ENCODE measurements at regions not wholly inside any gene's neighbourhood (a gene's known extent, or its start where the extent isn't known, plus 50 kb on each side); places are given as distances from the start of the nearest gene placed in this dataset.

GRCh38 chr6:105985816-105986632 is 100.1 kb upstream of the PRDM1 start:
- Mint-ChIP-seq H3K27me3 (peaks cover 33% of the 10 kb centered on the region), H3K27ac (peak overlapping the region; percentile 95), H3K4me1 (ENCODE audit: low read depth) (peaks cover 82% of the 10 kb centered on the region), H3K4me3 (peak overlapping the region; percentile 71), H3K9me3 (no peaks in the 10 kb centered on the region), H3K36me3 (ENCODE audit: low read depth) (peaks cover 10% of the 10 kb centered on the region)
- intact Hi-C loops (cut with micrococcal nuclease), result no loop called here

- intact Hi-C loops (cut with micrococcal nuclease), result no loop called here
- Mint-ChIP-seq H3K9me3 (no peaks in the 10 kb centered on the region), H3K4me3 (peak overlapping the region; percentile 71), H3K27ac (peak overlapping the region; percentile 95), H3K36me3 (ENCODE audit: low read depth) (peaks cover 16% of the 10 kb centered on the region), H3K27me3 (peaks cover 34% of the 10 kb centered on the region), H3K4me1 (ENCODE audit: low read depth) (peaks cover 83% of the 10 kb centered on the region)
These were observed 100.9 kb upstream of the PRDM1 start for GRCh38 chr6:105985098-105985815.

GRCh38 chr6:105983763-105984162 is 102.4 kb upstream of the PRDM1 start:
- no peaks in the 10 kb centered on the region for H3K9me3 Mint-ChIP-seq
- peaks cover 78% of the 10 kb centered on the region for H3K4me1 Mint-ChIP-seq (ENCODE audit: low read depth)
- H3K4me3 Mint-ChIP-seq, result no peak overlapping the region
- peak overlapping the region; percentile 95 for H3K27ac Mint-ChIP-seq
- intact Hi-C loops (cut with micrococcal nuclease), result loop anchor here (1.0 kb wide), 2 partner anchors 11 to 111 kb away; no protein-coding TSS in a partner anchor
- peaks cover 16% of the 10 kb centered on the region for H3K36me3 Mint-ChIP-seq (ENCODE audit: low read depth)
- peaks cover 30% of the 10 kb centered on the region for H3K27me3 Mint-ChIP-seq

- Mint-ChIP-seq H3K9me3 (no peaks in the 10 kb centered on the region), H3K4me1 (ENCODE audit: low read depth) (peaks cover 84% of the 10 kb centered on the region), H3K4me3 (peak overlapping the region; percentile 34), H3K27me3 (peaks cover 28% of the 10 kb centered on the region), H3K27ac (peak overlapping the region; percentile 95), H3K36me3 (ENCODE audit: low read depth) (peaks cover 16% of the 10 kb centered on the region)
- intact Hi-C loops (cut with micrococcal nuclease), result loop anchor here (1.0 kb wide), 2 partner anchors 11 to 111 kb away; no protein-coding TSS in a partner anchor
These were observed 103.2 kb upstream of the PRDM1 start for GRCh38 chr6:105982761-105983540.

- no peaks in the 10 kb centered on the region for H3K9me3 Mint-ChIP-seq
- peak overlapping the region; percentile 95 for H3K27ac Mint-ChIP-seq
- H3K4me1 Mint-ChIP-seq (ENCODE audit: low read depth), result peaks cover 76% of the 10 kb centered on the region
- intact Hi-C loops (cut with micrococcal nuclease), result no loop called here
- H3K4me3 Mint-ChIP-seq, result peak overlapping the region; percentile 79
- peaks cover 16% of the 10 kb centered on the region for H3K36me3 Mint-ChIP-seq (ENCODE audit: low read depth)
- H3K27me3 Mint-ChIP-seq, result peaks cover 22% of the 10 kb centered on the region
These were observed 104.2 kb upstream of the PRDM1 start for GRCh38 chr6:105981888-105982358.

- H3K27ac Mint-ChIP-seq, result peak overlapping the region; percentile 95
- peaks cover 70% of the 10 kb centered on the region for H3K4me1 Mint-ChIP-seq (ENCODE audit: low read depth)
- H3K36me3 Mint-ChIP-seq (ENCODE audit: low read depth), result peaks cover 16% of the 10 kb centered on the region
- peak overlapping the region; percentile 79 for H3K4me3 Mint-ChIP-seq
- no peaks in the 10 kb centered on the region for H3K9me3 Mint-ChIP-seq
- intact Hi-C loops (cut with micrococcal nuclease), result no loop called here
- H3K27me3 Mint-ChIP-seq, result peaks cover 17% of the 10 kb centered on the region
These were observed 104.9 kb upstream of the PRDM1 start for GRCh38 chr6:105981002-105981887.

GRCh38 chr6:105978974-105979373 is 107.2 kb upstream of the PRDM1 start:
- H3K27ac Mint-ChIP-seq, result peak overlapping the region; percentile 68
- H3K36me3 Mint-ChIP-seq (ENCODE audit: low read depth), result peaks cover 10% of the 10 kb centered on the region
- peaks cover 49% of the 10 kb centered on the region for H3K4me1 Mint-ChIP-seq (ENCODE audit: low read depth)
- H3K27me3 Mint-ChIP-seq, result peaks cover 12% of the 10 kb centered on the region
- intact Hi-C loops (cut with micrococcal nuclease), result loop anchor here (1.0 kb wide), 1 partner anchor 99 kb away; no protein-coding TSS in a partner anchor
- no peak overlapping the region for H3K4me3 Mint-ChIP-seq
- H3K9me3 Mint-ChIP-seq, result no peaks in the 10 kb centered on the region

- intact Hi-C loops (cut with micrococcal nuclease), result no loop called here
- Mint-ChIP-seq H3K27me3 (peaks cover 12% of the 10 kb centered on the region), H3K4me3 (no peak overlapping the region)
These were observed 108.1 kb upstream of the PRDM1 start for GRCh38 chr6:105977934-105978504.

GRCh38 chr6:105974986-105975385 is 111.2 kb upstream of the PRDM1 start:
- no peak overlapping the region for H3K27ac Mint-ChIP-seq
- H3K9me3 Mint-ChIP-seq, result peaks cover 30% of the 10 kb centered on the region
- H3K36me3 Mint-ChIP-seq (ENCODE audit: low read depth), result peaks cover 19% of the 10 kb centered on the region
- H3K27me3 Mint-ChIP-seq, result peaks cover 2% of the 10 kb centered on the region
- H3K4me3 Mint-ChIP-seq, result no peak overlapping the region
- peaks cover 13% of the 10 kb centered on the region for H3K4me1 Mint-ChIP-seq (ENCODE audit: low read depth)
- intact Hi-C loops (cut with micrococcal nuclease), result no loop called here

More at GRCh38 chr6:105977934-105978504, 108.1 kb upstream of the PRDM1 start:
- Mint-ChIP-seq H3K27ac (peak overlapping the region; percentile 68), H3K36me3 (ENCODE audit: low read depth) (peaks cover 19% of the 10 kb centered on the region), H3K9me3 (peaks cover 9% of the 10 kb centered on the region), H3K4me1 (ENCODE audit: low read depth) (peaks cover 39% of the 10 kb centered on the region)

- Mint-ChIP-seq H3K27ac (no peak overlapping the region), H3K9me3 (peaks cover 39% of the 10 kb centered on the region), H3K27me3 (peaks cover 2% of the 10 kb centered on the region)
These were observed 113.7 kb upstream of the PRDM1 start for GRCh38 chr6:105972440-105972839.

GRCh38 chr6:105968603-105969333 is 117.4 kb upstream of the PRDM1 start:
- Mint-ChIP-seq H3K27me3 (no peaks in the 10 kb centered on the region), H3K4me3 (no peak overlapping the region), H3K4me1 (ENCODE audit: low read depth) (peaks cover 20% of the 10 kb centered on the region), H3K36me3 (ENCODE audit: low read depth) (peaks cover 23% of the 10 kb centered on the region), H3K9me3 (peaks cover 38% of the 10 kb centered on the region), H3K27ac (peak overlapping the region; percentile 72)
- intact Hi-C loops (cut with micrococcal nuclease), result loop anchor here (2.0 kb wide), 1 partner anchor 16 kb away; no protein-coding TSS in a partner anchor

More at GRCh38 chr6:105972440-105972839, 113.7 kb upstream of the PRDM1 start:
- H3K4me1 Mint-ChIP-seq (ENCODE audit: low read depth), result peaks cover 7% of the 10 kb centered on the region
- no peak overlapping the region for H3K4me3 Mint-ChIP-seq
- H3K36me3 Mint-ChIP-seq (ENCODE audit: low read depth), result peaks cover 24% of the 10 kb centered on the region
- intact Hi-C loops (cut with micrococcal nuclease), result no loop called here

Data from dendritic cell treated with granulocyte-macrophage colony-stimulating factor and Interleukin-4, amounts not matched to agents 40 ng/mL and 50 ng/mL, for 4 days (primary cell).